HUES48 (cell line): ENCODE measurements at regions not wholly inside any gene's neighbourhood (a gene's known extent, or its start where the extent isn't known, plus 50 kb on each side); places are given as distances from the start of the nearest gene placed in this dataset.

ENCODE experiments used
- H3K27ac ChIP-seq: one replicate; pipeline ENCODE4 v1.7.0; 2013; ENCODE audit warnings: low read depth, low read length, inconsistent platforms
- H3K27me3 ChIP-seq: 2 replicates; pipeline ENCODE4 v1.6.1; 2013; ENCODE audit warnings: mild to moderate bottlenecking, low read length; ENCODE audit not compliant: control insufficient read depth, insufficient read depth
- H3K36me3 ChIP-seq: 2 replicates; pipeline ENCODE4 v1.6.1; 2013; ENCODE audit warnings: low read length; ENCODE audit not compliant: control insufficient read depth, insufficient read depth
- H3K4me1 ChIP-seq: 2 replicates; pipeline ENCODE4 v1.6.1; 2013; ENCODE audit warnings: mild to moderate bottlenecking, low read length; ENCODE audit not compliant: control insufficient read depth, insufficient read depth
- H3K4me3 ChIP-seq: 2 replicates; pipeline ENCODE4 v1.5.1; 2013; ENCODE audit warnings: mild to moderate bottlenecking, low read depth, low read length
- H3K9ac ChIP-seq: 2 replicates; pipeline ENCODE4 v1.6.1; 2013; ENCODE audit warnings: mild to moderate bottlenecking, low read depth, low read length, moderate library complexity
- H3K9me3 ChIP-seq: 2 replicates; pipeline ENCODE4 v1.6.1; 2013; ENCODE audit warnings: low read length; ENCODE audit not compliant: control insufficient read depth, insufficient read depth

GRCh38 chr13:73262862-73263627, 204.2 kb downstream of the KLF5 start:
- H3K36me3 ChIP-seq, result no peaks in the 10 kb centered on the region
- no peaks in the 10 kb centered on the region for H3K4me1 ChIP-seq
- no peaks in the 10 kb centered on the region for H3K27me3 ChIP-seq
- H3K9ac ChIP-seq, result no peak overlapping the region
- no peaks in the 10 kb centered on the region for H3K9me3 ChIP-seq
- no peak overlapping the region for H3K27ac ChIP-seq
- no peak overlapping the region for H3K4me3 ChIP-seq

GRCh38 chr13:73261739-73262216, 203.0 kb downstream of the KLF5 start:
- Histone ChIP-seq H3K27me3 (no peaks in the 10 kb centered on the region), H3K4me3 (no peak overlapping the region), H3K9me3 (no peaks in the 10 kb centered on the region), H3K36me3 (no peaks in the 10 kb centered on the region), H3K9ac (no peak overlapping the region), H3K4me1 (no peaks in the 10 kb centered on the region), H3K27ac (no peak overlapping the region)

GRCh38 chr13:73259061-73260017, 200.5 kb downstream of the KLF5 start:
- H3K4me3 ChIP-seq, result no peak overlapping the region
- no peak overlapping the region for H3K27ac ChIP-seq
- H3K27me3 ChIP-seq, result no peaks in the 10 kb centered on the region
- no peak overlapping the region for H3K9ac ChIP-seq
- no peaks in the 10 kb centered on the region for H3K4me1 ChIP-seq
- no peaks in the 10 kb centered on the region for H3K36me3 ChIP-seq
- no peaks in the 10 kb centered on the region for H3K9me3 ChIP-seq

- no peaks in the 10 kb centered on the region for H3K27me3 ChIP-seq
- H3K27ac ChIP-seq, result no peak overlapping the region
- H3K4me1 ChIP-seq, result no peaks in the 10 kb centered on the region
- no peak overlapping the region for H3K4me3 ChIP-seq
- H3K36me3 ChIP-seq, result no peaks in the 10 kb centered on the region
- no peaks in the 10 kb centered on the region for H3K9me3 ChIP-seq
- H3K9ac ChIP-seq, result no peak overlapping the region
Observed at GRCh38 chr13:73258406-73258805, 199.6 kb downstream of the KLF5 start.

GRCh38 chr13:73254827-73255226, 196.0 kb downstream of the KLF5 start:
- Histone ChIP-seq H3K4me3 (no peak overlapping the region), H3K36me3 (no peaks in the 10 kb centered on the region), H3K9ac (no peak overlapping the region), H3K27ac (no peak overlapping the region), H3K4me1 (peaks cover 9% of the 10 kb centered on the region; the same call in 1 of the 2 replicates), H3K27me3 (no peaks in the 10 kb centered on the region), H3K9me3 (no peaks in the 10 kb centered on the region)

GRCh38 chr13:73251626-73252265, 192.9 kb downstream of the KLF5 start:
- Histone ChIP-seq H3K36me3 (no peaks in the 10 kb centered on the region), H3K9me3 (no peaks in the 10 kb centered on the region), H3K27ac (no peak overlapping the region), H3K9ac (no peak overlapping the region), H3K4me3 (no peak overlapping the region), H3K4me1 (peaks cover 18% of the 10 kb centered on the region; the same call in 1 of the 2 replicates), H3K27me3 (no peaks in the 10 kb centered on the region)

GRCh38 chr13:73250061-73250460, 191.3 kb downstream of the KLF5 start:
- no peaks in the 10 kb centered on the region for H3K36me3 ChIP-seq
- H3K4me3 ChIP-seq, result no peak overlapping the region
- no peaks in the 10 kb centered on the region for H3K27me3 ChIP-seq
- no peak overlapping the region for H3K9ac ChIP-seq
- H3K4me1 ChIP-seq, result peaks cover 18% of the 10 kb centered on the region; the same call in 1 of the 2 replicates
- H3K9me3 ChIP-seq, result no peaks in the 10 kb centered on the region
- no peak overlapping the region for H3K27ac ChIP-seq

- Histone ChIP-seq H3K9me3 (no peaks in the 10 kb centered on the region), H3K27ac (peak overlapping the region; percentile 57), H3K9ac (no peak overlapping the region), H3K4me1 (peaks cover 18% of the 10 kb centered on the region; the same call in 1 of the 2 replicates), H3K4me3 (no peak overlapping the region), H3K36me3 (no peaks in the 10 kb centered on the region), H3K27me3 (no peaks in the 10 kb centered on the region)
Observed at GRCh38 chr13:73248711-73249580, 190.1 kb downstream of the KLF5 start.

- Histone ChIP-seq H3K27ac (peak overlapping the region; percentile 16), H3K9me3 (no peaks in the 10 kb centered on the region), H3K27me3 (no peaks in the 10 kb centered on the region), H3K36me3 (no peaks in the 10 kb centered on the region), H3K4me3 (no peak overlapping the region), H3K4me1 (peaks cover 18% of the 10 kb centered on the region; the same call in 1 of the 2 replicates), H3K9ac (no peak overlapping the region)
Observed at GRCh38 chr13:73248154-73248553, 189.3 kb downstream of the KLF5 start.

- H3K4me3 ChIP-seq, result no peak overlapping the region
- no peaks in the 10 kb centered on the region for H3K27me3 ChIP-seq
- H3K9me3 ChIP-seq, result no peaks in the 10 kb centered on the region
- H3K27ac ChIP-seq, result no peak overlapping the region
- no peak overlapping the region for H3K9ac ChIP-seq
- no peaks in the 10 kb centered on the region for H3K36me3 ChIP-seq
- peaks cover 8% of the 10 kb centered on the region; the same call in 1 of the 2 replicates for H3K4me1 ChIP-seq
Observed at GRCh38 chr13:73245246-73245645, 186.4 kb downstream of the KLF5 start.
